NK-92 treated with Interleukin-12 subunit alpha and Interleukin-12 subunit beta, amount 100 ng/mL, for 24 hours (cell line): ENCODE measurements at regions not wholly inside any gene's neighbourhood (a gene's known extent, or its start where the extent isn't known, plus 50 kb on each side); places are given as distances from the start of the nearest gene placed in this dataset.
"Not testable (repeated sequence)": the region's sequence is repeated elsewhere in the genome, so short reads cannot be mapped to it uniquely, and the experiment has no call there.

Experiments
- DNase-seq: peaks from one replicate; lab custom pipeline; 2025; lab: John Stamatoyannopoulos, UW

DNA sequence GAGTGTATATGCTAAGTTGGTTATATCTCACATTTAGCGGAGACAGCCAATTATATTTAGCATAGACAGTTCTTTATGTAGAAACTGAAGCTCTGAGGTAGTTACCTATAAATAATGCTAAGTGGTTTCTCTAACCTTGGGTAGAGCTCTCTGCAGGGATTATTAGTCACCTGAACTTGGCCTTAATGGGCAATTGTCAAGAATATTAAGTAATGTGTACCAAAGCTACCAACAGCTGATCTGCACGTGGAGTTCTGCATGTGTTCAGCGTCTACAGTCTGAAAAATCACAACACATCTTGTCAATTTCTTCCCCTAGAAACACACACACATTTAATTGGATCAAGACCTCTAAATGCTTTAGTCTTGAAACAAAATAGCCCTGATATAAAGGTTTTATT, 740.6 kb upstream of the FAM241A start:
- DNase-seq = no peak

DNA sequence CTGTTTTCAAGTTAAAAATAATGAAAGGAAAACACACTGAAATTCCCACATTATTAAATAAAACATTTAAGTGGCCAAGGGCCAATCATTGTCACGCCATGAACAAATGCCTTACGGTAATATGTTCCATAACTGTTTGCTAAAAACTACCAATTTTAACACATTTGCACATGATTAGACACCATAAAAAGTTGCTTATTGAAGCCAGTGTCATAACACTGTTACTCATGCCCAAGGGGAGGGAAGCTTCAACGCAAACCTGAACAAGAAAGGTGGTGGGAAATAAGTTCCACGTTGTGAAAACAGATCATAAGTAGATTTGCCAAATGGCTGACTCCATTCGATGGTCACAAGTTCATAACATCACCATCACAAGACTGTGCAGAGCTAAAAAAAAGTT, 739.3 kb upstream of the FAM241A start:
- DNase-seq = no peak

DNA sequence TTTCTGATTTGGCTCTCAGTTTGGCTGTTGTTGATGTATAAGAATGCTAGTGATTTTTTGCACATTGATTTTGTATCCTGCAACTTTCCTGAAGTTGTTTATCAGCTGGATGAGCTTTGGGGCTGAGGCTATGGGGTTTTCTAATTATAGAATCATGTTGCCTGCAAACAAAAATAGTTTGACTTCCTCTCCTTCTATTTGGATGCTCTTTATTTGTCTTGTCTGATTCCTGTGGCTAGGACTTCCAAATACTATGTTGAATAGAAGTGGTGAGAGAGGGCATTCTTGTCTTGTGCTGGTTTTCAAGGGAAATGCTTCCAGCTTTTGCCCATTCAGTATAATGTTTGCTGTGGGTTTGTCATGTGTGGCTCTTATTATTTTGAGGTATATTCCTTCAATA, 734.7 kb upstream of the FAM241A start:
- no peak for DNase-seq

DNA sequence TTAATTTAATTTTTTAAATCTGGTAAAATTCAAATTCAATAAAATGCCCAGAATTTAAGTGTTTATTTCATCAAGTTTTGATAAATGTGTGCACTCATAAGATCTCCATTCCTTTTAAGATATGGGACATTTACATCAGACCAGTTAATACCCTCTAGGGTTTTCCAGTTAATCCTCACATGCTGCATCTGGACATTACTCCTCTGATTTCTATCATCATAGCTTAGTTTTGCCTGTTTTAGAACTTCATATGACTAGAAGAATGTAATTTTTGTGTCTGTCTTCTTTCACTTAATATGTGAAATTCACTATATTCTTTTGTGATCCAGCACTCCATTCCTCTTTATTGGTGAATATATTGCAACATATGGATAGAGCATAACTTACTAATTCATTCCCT, 727.7 kb upstream of the FAM241A start:
- no peak for DNase-seq

DNA sequence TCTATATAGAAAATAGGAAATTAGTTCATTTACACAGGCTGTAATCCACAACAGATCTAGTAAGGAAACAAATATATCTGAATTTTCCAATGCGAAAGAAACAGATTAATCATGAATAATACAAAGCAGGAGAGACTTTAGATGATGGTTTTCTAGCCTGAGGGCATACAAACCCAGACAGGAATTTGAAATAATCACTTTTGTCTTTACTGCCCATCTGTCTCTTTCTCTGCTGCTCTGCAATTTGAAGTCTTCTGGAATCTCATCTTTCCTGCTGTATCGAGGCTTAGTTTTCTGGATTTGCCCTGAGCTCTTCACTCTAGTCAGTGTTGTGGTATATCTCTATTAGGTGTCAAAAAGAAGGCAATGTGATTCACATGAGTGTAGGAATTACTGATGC, 711.8 kb upstream of the FAM241A start:
- no peak for DNase-seq

DNA sequence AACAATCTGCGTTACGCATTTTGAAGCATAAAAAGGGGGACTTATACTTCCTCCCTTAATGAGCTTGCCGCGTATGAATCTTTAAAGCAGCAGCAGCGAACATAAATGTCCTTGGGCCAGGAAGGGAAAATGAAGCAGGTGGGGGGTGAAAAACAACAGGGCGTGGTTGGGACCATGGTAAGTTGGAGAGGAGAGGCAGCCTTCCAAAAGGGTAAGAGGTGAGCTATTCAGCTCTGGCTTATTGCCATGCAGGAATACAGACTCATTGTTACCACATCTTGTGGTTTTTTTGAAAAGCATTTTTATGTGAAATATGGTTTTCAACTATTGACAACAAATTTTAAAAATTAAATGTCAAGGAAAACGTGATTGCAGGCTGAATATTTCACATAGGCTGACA, 710.7 kb upstream of the FAM241A start:
- no peak for DNase-seq

DNA sequence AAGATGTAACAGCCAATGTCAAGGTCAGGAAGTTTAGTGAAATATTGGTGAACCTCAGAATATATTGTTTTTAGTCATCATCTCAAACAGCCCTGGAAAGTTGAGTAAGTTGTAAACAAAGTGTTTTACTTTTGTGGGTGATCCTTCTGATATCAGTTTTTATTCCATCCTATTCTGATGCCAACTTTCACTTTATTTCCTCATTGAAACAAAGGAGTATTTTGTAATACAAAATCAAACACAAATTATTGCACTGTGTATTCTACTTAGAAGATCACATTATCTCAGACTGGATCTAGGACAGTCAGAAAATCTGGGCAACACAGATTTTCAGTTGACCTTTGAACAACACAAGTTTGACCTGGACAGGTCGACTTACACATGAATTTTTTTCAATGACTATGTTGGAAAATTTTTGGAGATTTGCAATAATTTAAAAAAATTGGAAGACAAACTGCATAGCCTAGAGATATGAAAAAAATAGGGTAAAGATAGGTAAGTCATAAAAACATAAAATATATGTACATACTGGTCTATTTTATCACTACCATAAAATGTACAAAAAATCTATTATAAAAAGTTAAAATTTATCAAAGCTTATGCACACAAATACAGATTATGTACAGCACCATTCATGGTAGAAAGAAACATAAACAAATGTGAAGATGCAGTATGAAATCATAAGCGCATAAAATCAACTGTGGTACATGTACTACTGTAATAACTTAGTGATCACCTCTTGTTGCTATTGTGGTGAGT, 709.1 kb upstream of the FAM241A start:
- DNase-seq = no peak

DNA sequence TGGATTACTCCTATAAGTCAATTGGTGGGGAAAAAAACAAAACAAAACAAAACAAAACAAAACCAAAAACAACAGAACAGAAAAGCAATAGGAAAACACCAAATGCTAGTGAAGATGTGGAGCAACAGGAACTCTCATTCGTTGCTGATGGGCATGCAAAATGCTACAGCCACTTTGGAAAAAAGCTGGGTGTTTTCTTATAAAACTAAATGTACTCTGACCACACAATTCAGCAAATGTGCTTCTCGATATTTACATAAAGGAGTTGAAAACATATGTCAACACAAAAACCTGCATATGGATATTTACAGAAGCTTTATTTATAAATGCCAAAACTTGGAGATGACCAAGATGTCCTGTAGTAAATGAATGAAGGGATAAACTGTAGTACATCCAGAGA, 703.6 kb upstream of the FAM241A start:
- DNase-seq = no peak

DNA sequence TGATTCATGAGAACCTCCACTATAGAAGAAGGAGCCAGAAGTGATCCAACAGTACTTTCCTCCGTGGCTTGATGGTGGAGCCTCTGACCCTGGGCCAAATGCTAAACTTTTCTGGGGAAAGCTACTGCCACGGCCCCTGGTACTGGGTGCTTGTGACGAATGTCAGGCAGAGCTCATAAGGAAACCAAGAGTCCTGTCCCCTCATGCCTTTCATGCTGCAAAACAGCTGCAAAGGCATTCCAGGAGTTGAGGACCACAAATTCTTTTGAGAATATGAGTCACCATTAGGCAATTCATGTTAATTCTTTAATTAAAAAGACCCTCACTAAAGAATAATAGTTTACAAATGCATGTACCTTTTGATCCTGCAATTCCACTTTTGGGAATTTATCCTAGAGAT, 700.4 kb upstream of the FAM241A start:
- DNase-seq = not testable (repeated sequence)

DNA sequence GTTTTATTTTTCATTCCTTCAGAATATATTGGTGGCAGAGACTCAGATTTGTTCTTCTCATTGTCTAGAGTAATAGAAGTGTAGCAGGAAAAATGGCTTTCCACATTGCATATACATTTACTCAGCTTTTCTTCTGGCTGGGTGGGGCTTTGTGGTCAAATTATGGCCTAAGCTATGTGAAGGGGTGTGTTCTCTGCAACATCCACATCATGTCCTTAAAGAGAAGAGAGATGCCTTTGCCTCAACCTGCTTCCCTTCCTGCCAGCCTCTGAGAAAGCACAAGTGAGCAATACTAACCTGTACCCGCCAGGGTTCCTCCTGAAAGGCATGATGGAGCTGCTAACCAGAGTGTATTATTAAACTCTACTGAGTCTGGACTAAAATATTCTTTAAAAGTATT, 695.6 kb upstream of the FAM241A start:
- no peak for DNase-seq

DNA sequence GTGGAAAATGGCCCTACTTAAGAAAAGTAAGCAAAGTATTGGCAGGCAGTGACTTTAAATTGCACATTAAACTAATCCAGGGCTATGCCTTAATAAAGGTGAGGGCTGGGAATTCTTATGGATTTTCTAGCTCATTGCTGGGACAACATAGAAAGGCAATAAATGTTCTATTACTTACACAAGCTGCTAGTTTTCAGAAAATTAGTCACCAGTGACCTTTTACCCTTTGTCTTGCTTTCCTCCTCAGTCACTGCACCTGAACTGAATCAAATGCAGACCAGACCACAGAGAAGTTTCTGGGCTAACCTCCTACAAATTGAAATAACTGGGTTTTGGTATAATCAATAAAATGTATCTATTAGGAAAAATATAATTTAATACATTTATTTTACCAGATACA, 694.4 kb upstream of the FAM241A start:
- no peak for DNase-seq

DNA sequence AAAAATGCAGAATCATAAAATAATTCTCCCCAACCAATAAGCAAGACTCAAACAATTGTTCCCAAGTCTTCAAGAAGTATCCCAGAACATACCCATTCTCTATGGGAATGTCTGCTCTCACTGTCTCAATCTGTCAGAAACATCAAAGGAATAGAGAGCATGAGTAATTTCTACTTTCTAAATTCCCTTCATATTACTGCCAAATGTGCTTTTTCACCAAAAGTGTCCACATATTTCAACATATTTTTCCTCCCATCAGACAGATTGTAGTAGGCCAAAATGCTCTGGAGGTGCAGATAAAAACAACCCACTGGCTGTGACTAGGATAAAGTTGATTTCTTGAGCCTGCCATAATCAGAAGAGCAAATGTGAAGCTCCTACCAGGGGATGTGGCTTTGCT, 692.0 kb upstream of the FAM241A start:
- no peak for DNase-seq

DNA sequence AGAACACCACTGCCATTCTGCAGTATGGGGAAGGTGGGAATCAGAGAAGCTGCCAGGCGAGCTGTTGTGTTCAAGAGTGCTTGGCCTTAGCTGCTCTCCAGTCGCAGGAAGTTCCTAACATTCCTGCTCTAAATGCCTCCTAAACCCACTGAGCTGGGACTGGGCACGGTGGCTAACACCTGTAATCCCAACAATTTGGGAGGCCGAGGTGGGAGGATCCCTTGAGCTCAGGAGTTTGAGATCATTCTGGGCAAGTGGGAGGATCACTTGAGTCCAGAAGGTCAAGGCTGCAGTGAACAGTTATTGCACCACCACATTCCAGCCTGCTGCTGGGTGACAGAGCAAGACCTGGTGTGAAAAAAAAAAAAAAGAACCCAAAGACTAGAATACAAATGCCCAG, 690.3 kb upstream of the FAM241A start:
- no peak for DNase-seq

DNA sequence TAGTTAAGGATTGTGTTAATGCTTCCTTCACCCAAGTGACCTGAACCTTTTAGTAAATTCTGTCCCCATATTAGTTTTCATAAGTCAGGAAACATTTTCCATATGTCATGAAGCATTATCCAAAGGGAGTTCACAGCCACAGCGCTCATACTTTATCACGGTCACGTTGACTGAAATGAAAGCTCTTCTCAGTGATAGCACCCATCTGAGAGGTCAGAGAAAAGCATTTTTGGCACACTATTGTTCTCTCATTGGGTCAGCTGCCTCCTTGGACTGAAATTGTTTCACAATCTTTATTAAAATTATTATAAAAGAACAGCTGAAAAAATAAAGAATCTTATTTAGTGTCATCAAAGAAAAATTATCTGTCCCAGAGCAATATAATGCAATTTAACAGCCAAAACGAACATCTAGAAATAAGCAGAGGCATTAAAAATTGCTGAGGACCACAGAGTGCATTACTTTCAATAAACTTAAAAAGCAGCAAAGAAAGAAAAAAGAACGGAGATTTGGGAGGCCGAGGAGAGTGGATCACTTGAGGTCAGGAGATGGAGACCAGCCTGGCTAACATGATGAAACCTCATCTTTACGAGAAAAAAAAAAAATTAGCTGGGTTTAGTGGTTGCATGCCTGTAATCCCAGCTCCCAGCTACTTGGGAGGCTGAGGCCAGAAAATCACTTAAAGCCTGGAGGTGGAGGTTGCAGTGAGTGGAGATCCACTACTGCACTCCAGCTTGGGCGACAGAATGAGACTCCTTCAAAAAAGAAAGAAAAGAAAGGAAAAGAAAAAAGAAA, 680.8 kb upstream of the FAM241A start:
- DNase-seq = no peak

DNA sequence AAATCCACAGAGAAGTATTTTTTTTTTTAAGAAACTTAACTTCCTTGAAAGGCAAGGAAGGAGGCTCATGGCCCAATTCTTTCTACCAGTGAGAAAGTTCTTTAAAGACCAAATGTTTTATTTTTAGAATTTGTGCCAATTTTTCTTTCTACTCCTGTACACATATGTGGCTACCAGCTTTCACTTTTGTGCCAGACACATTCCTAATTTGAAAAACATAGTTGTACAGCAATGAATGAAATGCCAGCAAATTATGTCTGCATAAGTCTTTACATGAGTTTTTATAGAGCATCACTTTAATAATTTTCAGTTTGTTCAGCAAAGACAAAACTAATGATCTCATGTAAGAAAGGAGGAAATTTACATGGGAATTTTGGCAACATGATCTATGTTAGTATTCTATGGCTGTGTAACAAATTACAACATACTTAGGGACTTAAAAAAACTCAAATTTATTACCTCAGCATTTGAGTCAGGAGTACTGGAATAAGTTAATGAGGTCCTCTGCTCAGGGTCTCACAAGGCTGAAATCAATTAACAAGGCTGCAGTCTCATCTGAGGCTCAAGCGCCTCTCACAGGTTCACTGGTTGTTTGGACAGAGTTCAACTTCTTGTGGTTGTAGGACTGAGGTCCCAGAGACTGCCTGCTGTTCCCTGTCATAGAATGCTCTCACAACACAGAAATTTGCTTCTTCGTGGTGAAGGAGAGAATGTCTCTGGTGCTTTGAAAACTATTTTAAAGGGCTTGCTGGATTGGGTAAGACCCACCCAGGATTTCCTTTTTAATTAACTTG, 678.2 kb upstream of the FAM241A start:
- DNase-seq = no peak

DNA sequence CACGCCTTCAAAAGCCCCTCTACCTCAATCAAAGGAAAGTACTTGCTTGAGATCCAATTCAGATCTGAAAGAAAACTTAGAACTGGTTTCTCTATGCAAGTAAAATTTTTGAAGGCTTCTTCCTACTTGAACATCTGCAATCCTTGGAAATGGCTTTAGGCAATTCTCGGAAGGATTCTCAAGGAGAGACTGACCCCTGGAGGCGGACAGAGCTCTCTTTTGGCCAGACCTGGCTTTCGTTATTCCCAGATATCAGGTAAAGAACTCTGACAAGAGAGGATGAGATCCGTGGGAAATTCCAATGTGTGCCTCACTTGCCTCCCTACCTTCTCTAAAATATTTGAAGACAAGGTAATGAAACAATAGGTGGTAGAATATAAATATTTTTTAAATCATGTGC, 670.3 kb upstream of the FAM241A start:
- no peak for DNase-seq

DNA sequence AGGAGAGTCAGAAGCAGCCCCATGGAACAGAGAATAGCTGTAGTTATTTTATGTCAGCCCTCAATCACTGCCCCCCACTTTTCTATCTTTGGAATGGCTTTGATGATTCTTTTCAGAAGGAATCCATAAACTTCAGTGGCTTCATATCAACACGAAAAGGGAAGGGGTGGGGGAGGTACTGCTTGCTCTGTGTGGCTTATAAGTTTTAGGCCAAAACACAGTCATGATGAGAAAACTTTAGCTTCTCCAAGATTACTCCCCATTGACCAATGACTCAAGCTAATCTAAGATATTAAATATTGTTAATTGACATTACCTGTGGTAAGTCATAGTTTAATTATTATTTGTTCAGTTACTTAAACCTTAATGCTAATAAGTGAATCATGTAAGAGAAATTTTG, 669.6 kb upstream of the FAM241A start:
- DNase-seq = no peak

DNA sequence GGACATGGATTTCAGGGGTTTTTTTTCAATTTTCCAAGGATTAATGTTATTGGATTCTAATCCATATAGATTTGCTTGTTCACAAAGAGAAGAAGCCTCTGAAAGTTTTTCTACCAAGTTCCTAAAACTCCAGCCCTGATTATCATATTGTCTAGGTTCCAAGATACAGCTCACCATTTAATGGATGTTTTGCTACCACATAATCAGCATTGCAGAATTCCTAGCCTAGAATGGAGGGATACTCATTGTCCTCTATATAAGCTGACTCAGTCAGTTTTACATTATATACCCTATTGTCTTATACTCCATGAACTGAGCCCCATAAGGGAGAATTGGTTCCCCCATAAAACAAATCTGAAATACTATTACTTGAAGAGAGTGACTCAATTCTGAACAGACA, 664.7 kb upstream of the FAM241A start:
- no peak for DNase-seq

DNA sequence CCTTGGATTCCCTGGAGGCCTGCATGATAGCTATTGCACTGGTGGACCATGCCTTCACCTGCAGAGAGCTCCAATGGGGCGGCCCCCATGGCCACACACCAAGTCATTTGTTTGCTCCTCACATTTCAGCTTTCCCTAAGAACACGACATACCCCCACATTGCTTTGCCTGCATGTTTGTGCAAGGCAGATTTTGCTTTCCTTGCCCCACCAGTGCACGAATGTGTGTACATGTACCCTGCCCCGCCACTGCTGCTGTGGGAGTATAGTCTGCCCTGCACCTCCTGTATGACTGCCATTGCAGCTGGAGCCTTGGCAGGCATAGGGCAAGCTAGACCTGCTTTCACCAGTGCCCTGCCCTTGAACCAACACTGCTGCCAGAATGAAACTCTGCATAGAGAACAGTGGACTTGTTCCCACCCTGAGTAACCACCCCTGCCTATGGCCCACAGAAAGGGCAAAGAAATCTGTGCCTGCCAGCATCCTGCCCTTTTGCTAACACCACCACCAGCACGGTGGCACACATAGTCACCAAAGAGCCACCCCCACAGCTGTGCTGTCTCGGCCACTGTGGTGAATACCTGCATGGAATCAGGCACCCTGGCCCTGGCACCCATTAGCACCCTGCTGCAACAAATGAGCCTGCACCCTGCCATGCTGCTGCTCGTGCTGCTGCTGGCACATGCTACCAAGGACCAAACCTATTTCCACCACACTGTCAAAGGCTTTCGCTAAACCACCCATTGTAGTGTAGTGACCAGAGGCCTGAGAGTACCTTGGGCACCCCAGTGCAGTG, 661.7 kb upstream of the FAM241A start:
- no peak for DNase-seq

DNA sequence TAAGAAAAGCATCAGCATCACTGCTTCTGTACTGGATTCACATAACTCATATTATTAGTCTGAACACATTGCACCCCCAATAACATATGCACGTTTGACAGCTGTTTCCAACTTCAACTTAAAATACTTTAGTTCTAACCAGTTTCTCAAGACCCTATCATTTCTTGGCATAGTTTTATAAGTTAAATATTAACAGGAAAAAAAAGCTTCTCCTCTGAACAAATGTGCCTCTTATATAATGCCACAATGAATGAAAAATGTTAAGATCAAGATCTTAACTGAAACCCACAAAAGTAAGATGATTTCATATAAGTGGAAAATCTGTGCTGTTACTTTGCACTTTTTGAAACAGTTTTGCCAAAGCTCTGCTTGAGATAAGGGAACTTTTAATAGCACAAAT, 652.8 kb upstream of the FAM241A start:
- DNase-seq = no peak

DNA sequence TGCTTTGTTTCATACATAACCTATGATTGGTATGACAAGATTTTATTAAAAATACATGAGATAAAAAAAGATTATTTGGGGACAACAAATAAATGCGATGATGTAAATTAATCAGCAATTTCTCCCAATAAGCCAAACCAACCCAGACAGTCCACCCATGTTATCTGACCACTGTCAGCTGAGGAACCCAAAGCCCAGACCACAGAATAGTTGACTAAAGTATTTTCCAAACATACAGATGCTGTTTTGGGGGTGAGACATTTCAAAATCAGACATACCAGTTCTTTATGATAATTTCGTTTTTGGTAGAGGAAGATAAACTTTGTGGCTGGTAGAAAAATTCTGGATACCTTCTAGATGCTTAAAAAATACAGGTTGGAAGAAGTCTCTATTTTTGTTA, 650.8 kb upstream of the FAM241A start:
- no peak for DNase-seq

DNA sequence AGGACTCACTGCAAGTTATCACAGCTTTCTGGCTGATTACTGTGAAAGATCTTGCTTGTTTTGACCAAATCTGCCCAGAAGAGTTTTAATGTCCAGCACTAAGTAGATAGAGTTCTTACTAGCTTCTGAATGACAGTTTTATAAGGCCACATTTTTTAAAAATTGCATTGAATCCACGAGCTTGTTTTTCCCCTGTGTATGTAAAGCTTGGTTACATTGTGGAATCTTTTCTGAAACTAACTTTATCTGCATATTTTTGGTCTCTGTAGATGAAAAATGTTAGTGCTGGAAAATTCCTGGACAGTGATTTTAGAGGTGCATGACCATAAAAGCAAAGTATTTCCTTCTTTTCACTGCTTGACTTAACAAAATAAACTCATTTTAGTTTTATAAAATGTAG, 650.3 kb upstream of the FAM241A start:
- DNase-seq = no peak
